IMR-90 (cell line): ENCODE measurements at regions not wholly inside any gene's neighbourhood (a gene's known extent, or its start where the extent isn't known, plus 50 kb on each side); places are given as distances from the start of the nearest gene placed in this dataset.

Experiments
- ATAC-seq: fragments of 200-7000 bp; cut with Tn5 transposase; 2 replicates; pipeline ENCODE4 v1.9.1; 2020; ENCODE audit warnings: low read depth, mild to moderate bottlenecking, moderate library complexity
- BruUV-seq: library from RNA; stranded (reverse); fragments of 400-500 nt; replicated peaks from 2 replicates; lab custom pipeline; 2021; lab: Mats Ljungman, UMichigan
- CTCF ChIA-PET: fragments of 300-600 bp; formaldehyde crosslinking; extraction: SDS; loops from one replicate; lab custom pipeline; 2021; ENCODE audit warnings: antibody characterized with exemption; lab: Yijun Ruan, JAX
- POLR2A ChIA-PET: fragments of 300-600 bp; sonication (Branson Sonifier 250); formaldehyde crosslinking; loops from one replicate; lab custom pipeline; 2022; ENCODE audit warnings: antibody characterized with exemption; ENCODE audit not compliant: unreplicated experiment; lab: Charles Lee
- DNase-seq: peaks from one replicate; pipeline ENCODE4 v3.0.0; 2013
- H2AFZ ChIP-seq: replicated peaks from 2 replicates; pipeline ENCODE3; 2013; ENCODE audit warnings: low read length, mild to moderate bottlenecking; ENCODE audit not compliant: poor library complexity
- H2AK5ac ChIP-seq: 2 replicates; pipeline ENCODE4 v1.6.1; 2013; ENCODE audit warnings: low read depth, low read length, inconsistent platforms
- H2AK9ac ChIP-seq: replicated peaks from 2 replicates; pipeline ENCODE3; 2013; ENCODE audit warnings: mild to moderate bottlenecking, low read depth, low read length, moderate library complexity; ENCODE audit not compliant: poor library complexity
- H2BK120ac ChIP-seq: 2 replicates; pipeline ENCODE4 v1.6.1; 2013; ENCODE audit warnings: low read depth, low read length, inconsistent platforms
- H2BK15ac ChIP-seq: 3 replicates; pipeline ENCODE4 v1.6.1; 2013; ENCODE audit warnings: low read depth, low read length, inconsistent platforms
- H2BK20ac ChIP-seq: 2 replicates; pipeline ENCODE4 v1.6.1; 2013; ENCODE audit warnings: low read depth, mild to moderate bottlenecking, inconsistent platforms, low read length, moderate library complexity
- H2BK5ac ChIP-seq: 2 replicates; pipeline ENCODE4 v1.6.1; 2013; ENCODE audit warnings: mild to moderate bottlenecking, low read depth, low read length, inconsistent platforms; ENCODE audit not compliant: poor library complexity, severe bottlenecking
- H3K14ac ChIP-seq: replicated peaks from 2 replicates; pipeline ENCODE4 v1.6.1; 2013; ENCODE audit warnings: low read depth, low read length, inconsistent platforms
- H3K18ac ChIP-seq: 2 replicates; pipeline ENCODE4 v1.6.1; 2013; ENCODE audit warnings: low read depth, low read length, control low read depth
- H3K23ac ChIP-seq: 2 replicates; pipeline ENCODE4 v1.6.1; 2013; ENCODE audit warnings: low read depth, low read length, inconsistent platforms
- H3K27ac ChIP-seq: 2 replicates; pipeline ENCODE4 v1.5.1; 2013; ENCODE audit warnings: mild to moderate bottlenecking, control low read depth, low read length; ENCODE audit not compliant: insufficient read depth
- H3K27me3 ChIP-seq: 2 replicates; pipeline ENCODE4 v1.6.1; 2013; ENCODE audit warnings: low read length; ENCODE audit not compliant: control insufficient read depth, insufficient read depth
- H3K36me3 ChIP-seq: 2 replicates; pipeline ENCODE4 v1.6.1; 2013; ENCODE audit warnings: low read length, mixed read lengths; ENCODE audit not compliant: control insufficient read depth, insufficient read depth
- H3K4ac ChIP-seq: 2 replicates; pipeline ENCODE4 v1.6.1; 2013; ENCODE audit warnings: low read depth, low read length, inconsistent platforms
- H3K4me1 ChIP-seq: 2 replicates; pipeline ENCODE4 v1.6.1; 2013; ENCODE audit warnings: low read length, mixed read lengths; ENCODE audit not compliant: control insufficient read depth, insufficient read depth
- H3K4me2 ChIP-seq: 2 replicates; pipeline ENCODE4 v1.6.1; 2013; ENCODE audit warnings: low read depth, mild to moderate bottlenecking, control low read depth, low read length, moderate library complexity
- H3K4me3 ChIP-seq: 2 replicates; pipeline ENCODE4 v1.5.1; 2013; ENCODE audit warnings: low read depth, mild to moderate bottlenecking, control low read depth, low read length, moderate library complexity; ENCODE audit not compliant: insufficient read depth
- H3K56ac ChIP-seq: 2 replicates; pipeline ENCODE4 v1.6.1; 2013; ENCODE audit warnings: low read length, inconsistent platforms; ENCODE audit not compliant: insufficient read depth; ENCODE audit errors: extremely low read depth
- H3K79me1 ChIP-seq, 2 experiments: 2 replicates each; pipeline ENCODE4 v1.6.1; 2013; ENCODE audit warnings: low read length in 2 of 2, inconsistent platforms in 1 of 2, low read depth in 1 of 2
- H3K9ac ChIP-seq: 2 replicates; pipeline ENCODE4 v1.6.1; 2013; ENCODE audit warnings: low read depth, low read length, control low read depth
- H3K9me1 ChIP-seq: 2 replicates; pipeline ENCODE4 v1.6.1; 2013; ENCODE audit warnings: low read length, inconsistent platforms; ENCODE audit not compliant: insufficient read depth
- H3K9me3 ChIP-seq: 2 replicates; pipeline ENCODE4 v1.6.1; 2013; ENCODE audit warnings: low read length; ENCODE audit not compliant: control insufficient read depth, insufficient read depth
- H4K20me1 ChIP-seq: 2 replicates; pipeline ENCODE4 v1.6.1; 2013; ENCODE audit warnings: low read length, inconsistent platforms; ENCODE audit not compliant: insufficient read depth
- H4K5ac ChIP-seq: 2 replicates; pipeline ENCODE4 v1.6.1; 2013; ENCODE audit warnings: mild to moderate bottlenecking, low read depth, low read length, control low read depth
- H4K8ac ChIP-seq, 2 experiments: 2 replicates each; pipeline ENCODE4 v1.6.1; 2013; ENCODE audit warnings: low read depth in 2 of 2, low read length in 2 of 2, control low read depth in 1 of 2, inconsistent platforms in 1 of 2
- H4K91ac ChIP-seq: 2 replicates; pipeline ENCODE4 v1.6.1; 2013; ENCODE audit warnings: low read depth, low read length, inconsistent platforms; ENCODE audit not compliant: insufficient read depth
- MAFK ChIP-seq: IDR thresholded peaks from 2 replicates; pipeline ENCODE4 v1.6.1; 2012; ENCODE audit warnings: low read depth, low read length, improper control_type of control experiment
- WGBS, 2 experiments: methylation state at CpG; one replicate each; pipeline versions ENCODE4 v1.1.5 to v1.1.7; 2013; ENCODE audit warnings: missing lambda C conversion rate in 2 of 2; ENCODE audit not compliant: insufficient read length in 1 of 2; ENCODE audit errors: extremely low coverage in 2 of 2; 5-methylcytosine and 5-hydroxymethylcytosine counted together
- dilution Hi-C: fragments of 300-500 bp; cut with HindIII; formaldehyde crosslinking; loops from one replicate; pipeline ENCODE4 v1.14.3; 2018; ENCODE audit warnings: low sequenced_read_pairs; ENCODE audit not compliant: unreplicated experiment
- in situ Hi-C: fragments of 300-500 bp; cut with MboI; formaldehyde crosslinking; loops from 3 replicates; pipeline ENCODE4 v1.14.3; 2019; ENCODE audit warnings: low sequenced_read_pairs, inconsistent platforms, mixed read lengths
- intact Hi-C: fragments of 100-400 bp; cut with micrococcal nuclease; formaldehyde crosslinking; loops from 2 replicates; pipeline ENCODE4 v1.10.0; 2022
- TF ChIP-seq, protein P1 (sequence below): fragments of 150-350 bp; IDR thresholded peaks from 2 replicates; pipeline ENCODE4 v1.6.1; 2016; ENCODE audit warnings: low read depth, mild to moderate bottlenecking, low read length, moderate library complexity, borderline replicate concordance

DNA sequence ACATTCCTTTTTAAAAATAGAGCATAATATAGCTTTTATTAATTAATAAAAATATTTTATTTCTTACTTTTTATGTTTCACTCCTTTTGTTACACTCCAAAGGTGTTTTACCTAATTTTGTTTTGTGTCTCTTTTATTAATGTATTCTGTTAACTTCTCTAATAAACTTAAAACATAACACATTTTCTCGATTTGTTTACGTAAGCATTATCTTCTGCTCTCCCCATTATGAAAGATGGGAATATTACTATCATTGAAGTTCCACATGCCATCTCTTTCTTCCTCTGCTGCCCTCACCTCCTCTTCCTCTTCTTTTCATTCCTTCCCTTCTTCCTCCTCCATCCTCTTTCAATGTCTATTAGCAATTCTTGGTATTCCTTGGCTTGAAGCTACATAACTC is 85.0 kb upstream of the HCRTR2 start:
- dilution Hi-C loops: no loop called here
- in situ Hi-C loops: no loop called here
- intact Hi-C loops: no loop called here

More for the DNA sequence above, 85.0 kb upstream of the HCRTR2 start:
- Histone ChIP-seq H3K9ac (no peak overlapping the region), H2BK120ac (no peak overlapping the region), H2AFZ (no peak overlapping the region), H3K4me1 (no peaks in the 10 kb centered on the region), H4K8ac (no peak overlapping the region), H4K20me1 (no peaks in the 10 kb centered on the region), H3K4me3 (no peak overlapping the region), H3K18ac (no peak overlapping the region), H2BK20ac (no peak overlapping the region), H2AK5ac (no peak overlapping the region), H3K56ac (no peak overlapping the region), H4K5ac (no peak overlapping the region), H3K14ac (no peak overlapping the region), H3K36me3 (no peaks in the 10 kb centered on the region), H3K4me2 (no peak overlapping the region), H3K9me1 (no peaks in the 10 kb centered on the region), H3K23ac (no peak overlapping the region), H3K9me3 (no peaks in the 10 kb centered on the region), H3K27me3 (no peaks in the 10 kb centered on the region), H2BK15ac (no peak overlapping the region), H2BK5ac (no peak overlapping the region), H3K4ac (no peak overlapping the region), H3K79me1 (no peaks in the 10 kb centered on the region), H3K27ac (no peak overlapping the region), H4K91ac (no peak overlapping the region), H2AK9ac (no peak overlapping the region)
- no CpG with 5 or more reads among the region's 2 CpGs for WGBS, 2 experiments
- BruUV-seq: no TSS peak
- DNase-seq (no peak), ATAC-seq (no peak)
- CTCF ChIA-PET: no interaction called here
- POLR2A ChIA-PET: no interaction called here
- TF ChIP-seq, protein P1, sequence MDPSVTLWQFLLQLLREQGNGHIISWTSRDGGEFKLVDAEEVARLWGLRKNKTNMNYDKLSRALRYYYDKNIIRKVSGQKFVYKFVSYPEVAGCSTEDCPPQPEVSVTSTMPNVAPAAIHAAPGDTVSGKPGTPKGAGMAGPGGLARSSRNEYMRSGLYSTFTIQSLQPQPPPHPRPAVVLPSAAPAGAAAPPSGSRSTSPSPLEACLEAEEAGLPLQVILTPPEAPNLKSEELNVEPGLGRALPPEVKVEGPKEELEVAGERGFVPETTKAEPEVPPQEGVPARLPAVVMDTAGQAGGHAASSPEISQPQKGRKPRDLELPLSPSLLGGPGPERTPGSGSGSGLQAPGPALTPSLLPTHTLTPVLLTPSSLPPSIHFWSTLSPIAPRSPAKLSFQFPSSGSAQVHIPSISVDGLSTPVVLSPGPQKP: no peak
- TF ChIP-seq MAFK: peak; percentile 24; the same call in 1 of the 2 replicates
